ENCODE measurements at regions not wholly inside any gene's neighbourhood (a gene's known extent, or its start where the extent isn't known, plus 50 kb on each side); places are given as distances from the start of the nearest gene placed in this dataset.

- DNase-seq: no peak
- TF ChIP-seq CTCF (IDR thresholded peaks at IDR 0.05): no peak
Observed at GRCh38 chr21:24308183-24308582, 1299.1 kb downstream of the MRPL39 start.

GRCh38 chr21:24302400-24302799, 1304.9 kb downstream of the MRPL39 start:
- H3K27me3 ChIP-seq (ENCODE audit: insufficient read depth in 3 of 3, low read length in 2 of 3): no peaks in the 10 kb centered on the region
- H3K4me3 ChIP-seq: no peak overlapping the region
- no peaks in the 10 kb centered on the region for H3K9me3 ChIP-seq
- H3K36me3 ChIP-seq (ENCODE audit: insufficient read depth in 1 of 2, low read depth in 1 of 2): no peaks in the 10 kb centered on the region
- ATAC-seq (no peak), DNase-seq (no peak)
- no peak for TF ChIP-seq CTCF (IDR thresholded peaks at IDR 0.05)
- intact Hi-C loops (cut with DNase I): no loop called here
- H3K4me1 ChIP-seq: no peaks in the 10 kb centered on the region
- H3K27ac ChIP-seq: no peak overlapping the region

More at GRCh38 chr21:24308183-24308582, 1299.1 kb downstream of the MRPL39 start:
- H3K9me3 ChIP-seq: no peaks in the 10 kb centered on the region
- H3K4me3 ChIP-seq: no peak overlapping the region
- H3K36me3 ChIP-seq (ENCODE audit: insufficient read depth in 1 of 2, low read depth in 1 of 2): no peaks in the 10 kb centered on the region
- intact Hi-C loops (cut with DNase I): no loop called here
- ATAC-seq: no peak
- no peaks in the 10 kb centered on the region for H3K4me1 ChIP-seq
- H3K27me3 ChIP-seq (ENCODE audit: insufficient read depth in 3 of 3, low read length in 2 of 3): no peaks in the 10 kb centered on the region
- H3K27ac ChIP-seq: no peak overlapping the region

GRCh38 chr21:24298040-24298439, 1309.2 kb downstream of the MRPL39 start:
- no peak for DNase-seq
- 83 to 92% (median 87%) methylated on average over 1 of the region's 1 CpG for WGBS, 3 donors
- no peak for ATAC-seq
- TF ChIP-seq CTCF (IDR thresholded peaks at IDR 0.05): no peak
- H3K27me3 ChIP-seq (ENCODE audit: insufficient read depth in 3 of 3, low read length in 2 of 3): no peaks in the 10 kb centered on the region
- H3K4me1 ChIP-seq: no peaks in the 10 kb centered on the region
- H3K9me3 ChIP-seq: no peaks in the 10 kb centered on the region
- H3K36me3 ChIP-seq (ENCODE audit: insufficient read depth in 1 of 2, low read depth in 1 of 2): no peaks in the 10 kb centered on the region
- H3K27ac ChIP-seq: no peak overlapping the region
- intact Hi-C loops (cut with DNase I): no loop called here
- H3K4me3 ChIP-seq: no peak overlapping the region

DNA sequence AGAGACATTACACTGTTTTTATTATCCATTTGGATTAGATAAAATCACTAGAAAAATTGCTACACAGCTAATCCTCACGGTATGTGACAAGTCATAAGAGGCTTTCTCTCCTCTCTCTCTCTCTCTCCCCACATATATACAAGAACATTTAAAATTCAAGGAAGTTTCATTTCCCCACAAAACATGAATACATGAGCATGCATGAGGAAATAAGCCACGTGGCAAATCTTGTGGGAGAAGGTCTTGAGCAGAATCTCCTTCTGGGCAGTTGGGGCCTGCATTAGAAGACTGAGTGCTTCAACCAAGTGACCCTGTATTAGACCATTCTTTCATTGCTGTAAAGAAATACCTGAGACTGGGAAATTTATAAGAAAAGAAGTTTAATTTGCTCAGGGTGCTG, 1313.1 kb downstream of the MRPL39 start:
- ATAC-seq: no peak
- WGBS, 3 donors: 47 to 55% (median 50%) methylated on average over 2 of the region's 2 CpGs
- H3K27me3 ChIP-seq (ENCODE audit: insufficient read depth in 3 of 3, low read length in 2 of 3): no peaks in the 10 kb centered on the region
- DNase-seq: no peak
- H3K4me1 ChIP-seq: no peaks in the 10 kb centered on the region
- H3K9me3 ChIP-seq: no peaks in the 10 kb centered on the region
- intact Hi-C loops (cut with DNase I): no loop called here
- H3K36me3 ChIP-seq (ENCODE audit: insufficient read depth in 1 of 2, low read depth in 1 of 2): no peaks in the 10 kb centered on the region
- TF ChIP-seq CTCF (IDR thresholded peaks at IDR 0.05): no peak
- no peak overlapping the region for H3K27ac ChIP-seq
- H3K4me3 ChIP-seq: no peak overlapping the region

GRCh38 chr21:24290151-24290833, 1317.0 kb downstream of the MRPL39 start:
- Histone ChIP-seq H3K36me3 (ENCODE audit: insufficient read depth in 1 of 2, low read depth in 1 of 2) (no peaks in the 10 kb centered on the region), H3K4me3 (no peak overlapping the region), H3K4me1 (no peaks in the 10 kb centered on the region), H3K27ac (no peak overlapping the region), H3K27me3 (ENCODE audit: insufficient read depth in 3 of 3, low read length in 2 of 3) (no peaks in the 10 kb centered on the region), H3K9me3 (peaks cover 2% of the 10 kb centered on the region)
- WGBS, 3 donors: 46 to 54% (median 53%) methylated on average over 6 of the region's 6 CpGs
- no peak for TF ChIP-seq CTCF (IDR thresholded peaks at IDR 0.05)
- DNase-seq: no peak
- intact Hi-C loops (cut with DNase I): no loop called here
- no peak for ATAC-seq

Data from psoas muscle (tissue), 7 donors.